Activated B cell treated with CpG ODN at 0.5 μM for 24 hours (primary cell): ENCODE measurements at regions not wholly inside any gene's neighbourhood (a gene's known extent, or its start where the extent isn't known, plus 50 kb on each side); places are given as distances from the start of the nearest gene placed in this dataset.

Experiments
- ATAC-seq: fragments of 200-7000 bp; cut with Tn5 transposase; one replicate; pipeline ENCODE4 v1.10.0; 2021; ENCODE audit warnings: low read depth, mild to moderate bottlenecking, moderate library complexity
- CTCF ChIA-PET: fragments of 350-600 bp; sonication (Branson Sonifier 250); formaldehyde crosslinking; loops from one replicate; lab custom pipeline; 2021; ENCODE audit warnings: antibody characterized with exemption; lab: Charles Lee
- POLR2A ChIA-PET: fragments of 350-600 bp; sonication (Branson Sonifier 250); formaldehyde crosslinking; loops from one replicate; lab custom pipeline; 2021; ENCODE audit warnings: antibody characterized with exemption; lab: Charles Lee
- DNase-seq: peaks from one replicate; pipeline ENCODE4 v3.0.0; 2022
- H3K27ac Mint-ChIP-seq: one replicate; pipeline ENCODE4 v1.8.0; 2020; ENCODE audit warnings: mixed read lengths
- H3K27me3 Mint-ChIP-seq: one replicate; pipeline ENCODE4 v1.8.0; 2021; ENCODE audit warnings: mixed read lengths
- H3K36me3 Mint-ChIP-seq: one replicate; pipeline ENCODE4 v1.8.0; 2021; ENCODE audit warnings: low read depth, mixed read lengths
- H3K4me1 Mint-ChIP-seq: one replicate; pipeline ENCODE4 v1.8.0; 2021; ENCODE audit warnings: mixed read lengths
- H3K4me3 Mint-ChIP-seq: one replicate; pipeline ENCODE4 v1.8.0; 2020; ENCODE audit warnings: mild to moderate bottlenecking, mixed read lengths
- H3K9me3 Mint-ChIP-seq: one replicate; pipeline ENCODE4 v1.8.0; 2020; ENCODE audit warnings: mixed read lengths
- intact Hi-C: fragments of 100-400 bp; cut with micrococcal nuclease; formaldehyde crosslinking; loops from one replicate; pipeline ENCODE4 v1.15.1; 2024
- TF ChIP-seq, protein P1 (sequence below): fragments of 200-600 bp; IDR thresholded peaks from one replicate; pipeline ENCODE4 v1.8.0; 2022; ENCODE audit warnings: antibody characterized with exemption, mild to moderate bottlenecking

DNA sequence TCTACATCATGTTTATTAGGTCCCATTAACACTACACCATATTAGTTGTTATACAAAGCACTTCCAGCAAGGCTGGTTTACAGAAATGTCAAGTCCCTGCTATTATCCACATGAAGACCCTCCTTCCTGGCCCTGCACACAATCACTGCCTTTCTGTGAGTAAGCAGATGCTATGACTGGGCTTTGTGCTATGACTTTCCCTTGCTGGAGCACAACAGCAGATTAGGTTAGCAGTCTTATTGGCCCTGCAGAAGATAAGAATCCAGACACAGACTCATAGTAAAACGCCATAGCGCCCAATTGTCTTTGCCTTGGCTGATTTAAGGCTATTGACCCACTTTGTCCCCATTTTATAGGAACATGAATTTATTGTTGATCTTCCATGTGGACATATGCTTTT lies 228.9 kb upstream of the ACTBL2 start:
- POLR2A ChIA-PET = no interaction called here
- ATAC-seq (no peak), DNase-seq (no peak)
- TF ChIP-seq, protein P1, sequence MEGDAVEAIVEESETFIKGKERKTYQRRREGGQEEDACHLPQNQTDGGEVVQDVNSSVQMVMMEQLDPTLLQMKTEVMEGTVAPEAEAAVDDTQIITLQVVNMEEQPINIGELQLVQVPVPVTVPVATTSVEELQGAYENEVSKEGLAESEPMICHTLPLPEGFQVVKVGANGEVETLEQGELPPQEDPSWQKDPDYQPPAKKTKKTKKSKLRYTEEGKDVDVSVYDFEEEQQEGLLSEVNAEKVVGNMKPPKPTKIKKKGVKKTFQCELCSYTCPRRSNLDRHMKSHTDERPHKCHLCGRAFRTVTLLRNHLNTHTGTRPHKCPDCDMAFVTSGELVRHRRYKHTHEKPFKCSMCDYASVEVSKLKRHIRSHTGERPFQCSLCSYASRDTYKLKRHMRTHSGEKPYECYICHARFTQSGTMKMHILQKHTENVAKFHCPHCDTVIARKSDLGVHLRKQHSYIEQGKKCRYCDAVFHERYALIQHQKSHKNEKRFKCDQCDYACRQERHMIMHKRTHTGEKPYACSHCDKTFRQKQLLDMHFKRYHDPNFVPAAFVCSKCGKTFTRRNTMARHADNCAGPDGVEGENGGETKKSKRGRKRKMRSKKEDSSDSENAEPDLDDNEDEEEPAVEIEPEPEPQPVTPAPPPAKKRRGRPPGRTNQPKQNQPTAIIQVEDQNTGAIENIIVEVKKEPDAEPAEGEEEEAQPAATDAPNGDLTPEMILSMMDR = no peak
- Mint-ChIP-seq H3K36me3 (no peaks in the 10 kb centered on the region), H3K4me1 (no peaks in the 10 kb centered on the region), H3K4me3 (no peak overlapping the region), H3K27ac (no peak overlapping the region), H3K27me3 (no peaks in the 10 kb centered on the region), H3K9me3 (peaks cover 2% of the 10 kb centered on the region)
- intact Hi-C loops = no loop called here
- CTCF ChIA-PET = interaction anchor here (1.5 kb wide), 1 partner anchor 61 kb away, joined by 3 read pairs; no protein-coding TSS in a partner anchor

DNA sequence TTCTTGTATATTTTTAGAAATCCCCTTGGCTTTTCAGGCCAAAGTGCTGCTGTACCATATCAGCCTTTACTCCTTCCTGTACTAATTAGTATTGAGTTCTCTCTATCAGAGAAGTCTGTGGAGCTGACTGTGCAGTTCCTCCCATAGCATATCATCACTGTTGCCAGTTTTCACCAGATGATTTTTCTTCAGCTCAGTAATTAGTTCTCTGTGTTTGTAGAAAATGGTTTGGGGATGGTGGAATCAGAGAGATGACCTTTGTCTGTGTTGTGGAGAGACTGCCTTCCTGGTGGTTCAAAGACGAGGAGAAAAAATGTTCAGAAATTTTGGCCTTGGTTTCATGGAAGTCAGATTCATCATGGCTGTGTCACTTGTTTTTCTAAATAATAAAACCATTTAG lies 227.5 kb upstream of the ACTBL2 start:
- intact Hi-C loops = no loop called here
- ChIA-PET POLR2A (no interaction called here), CTCF (no interaction called here)
- no peak for DNase-seq
- no peaks in the 10 kb centered on the region for H3K4me1 Mint-ChIP-seq
- no peaks in the 10 kb centered on the region for H3K27me3 Mint-ChIP-seq
- TF ChIP-seq, protein P1 = no peak
- no peaks in the 10 kb centered on the region for H3K36me3 Mint-ChIP-seq
- H3K27ac Mint-ChIP-seq = no peak overlapping the region
- H3K9me3 Mint-ChIP-seq = peaks cover 2% of the 10 kb centered on the region
- no peak overlapping the region for H3K4me3 Mint-ChIP-seq
- ATAC-seq = no peak

DNA sequence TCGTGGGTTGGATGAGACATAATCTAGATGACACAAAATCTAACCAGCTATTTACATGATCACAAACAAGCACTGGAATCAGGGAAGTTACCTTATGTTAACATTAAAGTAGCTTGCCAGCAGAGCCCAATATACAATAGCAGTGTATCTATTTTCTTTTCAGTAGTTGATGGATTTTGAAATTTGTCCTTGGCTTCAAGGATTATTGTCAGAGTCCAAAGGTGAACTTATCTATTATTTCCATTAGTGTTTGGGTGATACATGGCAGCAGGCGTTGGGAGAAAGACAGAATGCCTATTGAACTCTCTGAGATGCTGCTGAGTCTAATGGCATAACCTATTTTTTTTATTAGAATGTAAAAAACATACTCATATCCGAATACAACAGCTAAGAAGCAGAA lies 223.2 kb upstream of the ACTBL2 start:
- DNase-seq (no peak), ATAC-seq (no peak)
- Mint-ChIP-seq H3K9me3 (peaks cover 2% of the 10 kb centered on the region), H3K4me1 (no peaks in the 10 kb centered on the region), H3K27me3 (peaks cover 3% of the 10 kb centered on the region), H3K27ac (no peak overlapping the region), H3K4me3 (no peak overlapping the region), H3K36me3 (no peaks in the 10 kb centered on the region)
- TF ChIP-seq, protein P1 = no peak
- ChIA-PET POLR2A (no interaction called here), CTCF (no interaction called here)
- intact Hi-C loops = no loop called here

DNA sequence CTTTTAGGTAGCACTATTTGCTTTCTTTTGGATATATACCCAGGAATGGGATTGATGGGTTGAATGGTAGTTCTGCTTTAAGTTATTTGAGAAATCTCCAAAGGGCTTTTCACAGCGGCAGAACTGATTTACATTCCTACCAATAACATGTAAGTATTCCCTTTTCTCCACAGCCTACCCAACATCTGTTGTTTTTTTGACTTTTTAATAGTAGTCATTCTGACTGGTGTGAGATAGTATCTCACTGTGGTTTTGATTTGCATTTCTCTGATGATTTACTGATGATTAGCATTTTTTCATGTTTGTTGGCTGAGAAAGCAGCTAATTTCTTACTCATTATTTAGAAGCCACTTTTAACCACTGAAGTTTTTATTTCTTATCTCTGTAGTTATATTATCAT lies 221.1 kb upstream of the ACTBL2 start:
- POLR2A ChIA-PET = no interaction called here
- Mint-ChIP-seq H3K4me1 (no peaks in the 10 kb centered on the region), H3K9me3 (peaks cover 2% of the 10 kb centered on the region), H3K4me3 (no peak overlapping the region), H3K27ac (no peak overlapping the region), H3K36me3 (no peaks in the 10 kb centered on the region), H3K27me3 (peaks cover 3% of the 10 kb centered on the region)
- ATAC-seq (no peak), DNase-seq (no peak)
- CTCF ChIA-PET = no interaction called here
- TF ChIP-seq, protein P1 = no peak
- intact Hi-C loops = no loop called here

DNA sequence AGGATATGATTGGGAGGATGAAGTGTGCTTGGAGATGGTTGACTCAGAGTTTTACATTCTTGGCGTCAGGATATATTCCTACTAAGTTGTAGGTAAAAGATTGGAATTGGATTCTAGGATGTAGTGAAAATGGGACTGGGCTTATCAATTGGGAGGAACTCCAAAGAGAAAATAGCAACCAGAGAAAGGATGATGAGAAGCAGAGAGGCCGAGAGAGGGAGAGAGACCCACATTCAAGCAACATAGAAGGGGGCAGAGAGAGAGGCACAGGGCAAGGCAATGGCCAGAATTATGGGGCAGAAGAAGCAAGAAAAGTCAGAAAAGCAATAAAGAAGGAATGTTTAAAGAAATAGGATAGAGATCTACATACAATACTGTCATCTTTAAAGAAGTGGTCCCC lies 217.9 kb upstream of the ACTBL2 start:
- intact Hi-C loops = no loop called here
- ATAC-seq = no peak
- H3K4me3 Mint-ChIP-seq = no peak overlapping the region
- ChIA-PET CTCF (no interaction called here), POLR2A (no interaction called here)
- TF ChIP-seq, protein P1 = no peak
- no peak overlapping the region for H3K27ac Mint-ChIP-seq
- DNase-seq = no peak
- no peaks in the 10 kb centered on the region for H3K4me1 Mint-ChIP-seq
- peaks cover 2% of the 10 kb centered on the region for H3K9me3 Mint-ChIP-seq
- H3K36me3 Mint-ChIP-seq = no peaks in the 10 kb centered on the region
- H3K27me3 Mint-ChIP-seq = peaks cover 3% of the 10 kb centered on the region
